H1 (cell line): ENCODE measurements at regions not wholly inside any gene's neighbourhood (a gene's known extent, or its start where the extent isn't known, plus 50 kb on each side); places are given as distances from the start of the nearest gene placed in this dataset.

Experiments used
- CTCF ChIA-PET: fragments of 300-600 bp; sonication (Branson Sonifier 250); formaldehyde crosslinking; loops from one replicate; lab custom pipeline; 2021; ENCODE audit not compliant: partially characterized antibody; lab: Charles Lee
- POLR2A ChIA-PET: fragments of 300-600 bp; sonication (Branson Sonifier 250); formaldehyde crosslinking; loops from one replicate; lab custom pipeline; 2021; ENCODE audit warnings: inconsistent platforms; ENCODE audit not compliant: partially characterized antibody; lab: Charles Lee
- DNase-seq, 2 experiments: peaks; one replicate each; pipeline versions ENCODE4 v3.0.0 to v3.0.0-alpha.2; 2010 to 2022; ENCODE audit warnings: low spot score in 2 of 2, low read depth in 1 of 2, mixed read lengths in 1 of 2
- FAIRE-seq: peaks from 2 replicates; lab custom pipeline; 2011; peaks lifted over from hg19 to GRCh38; lab: Jason Lieb, UNC
- H2AFZ ChIP-seq: 2 replicates; pipeline ENCODE4 v1.8.1; 2012; ENCODE audit warnings: low read length, inconsistent platforms
- H2AK5ac ChIP-seq: 2 replicates; pipeline ENCODE4 v1.6.1; 2013; ENCODE audit warnings: low read depth, low read length
- H2BK120ac ChIP-seq: replicated peaks from 2 replicates; pipeline ENCODE3; 2013; ENCODE audit warnings: low read depth, low read length, inconsistent platforms
- H2BK12ac ChIP-seq: 2 replicates; pipeline ENCODE4 v1.6.1; 2013; ENCODE audit warnings: low read depth, low read length
- H2BK15ac ChIP-seq: 2 replicates; pipeline ENCODE4 v1.6.1; 2013; ENCODE audit warnings: low read length
- H2BK20ac ChIP-seq: 2 replicates; pipeline ENCODE4 v1.6.1; 2013; ENCODE audit warnings: low read length
- H2BK5ac ChIP-seq: 2 replicates; pipeline ENCODE4 v1.6.1; 2013; ENCODE audit warnings: low read depth, low read length
- H3K14ac ChIP-seq: 2 replicates; pipeline ENCODE4 v1.6.1; 2013; ENCODE audit warnings: inconsistent platforms; ENCODE audit not compliant: insufficient read length
- H3K18ac ChIP-seq: 2 replicates; pipeline ENCODE4 v1.6.1; 2013; ENCODE audit warnings: low read length; ENCODE audit errors: extremely low read depth
- H3K23ac ChIP-seq: 2 replicates; pipeline ENCODE4 v1.6.1; 2013; ENCODE audit warnings: inconsistent platforms; ENCODE audit not compliant: insufficient read length
- H3K23me2 ChIP-seq: 2 replicates; pipeline ENCODE4 v1.6.1; 2013; ENCODE audit warnings: low read depth, low read length
- H3K27ac ChIP-seq: 2 replicates; pipeline ENCODE4 v1.6.1; 2011; ENCODE audit warnings: low read depth, low read length, inconsistent platforms
- H3K27me3 ChIP-seq, 4 experiments: replicated peaks in 1 of 4; 1 replicate in 1 of 4; 2 replicates in 3 of 4; pipeline versions ENCODE4 v1.6.1 to v1.8.1; 2011 to 2013; ENCODE audit warnings: low read length in 3 of 4, mild to moderate bottlenecking in 3 of 4, inconsistent platforms in 2 of 4, mixed read lengths in 2 of 4, moderate library complexity in 1 of 4; ENCODE audit not compliant: control insufficient read depth in 3 of 4, insufficient read depth in 3 of 4; ENCODE audit errors: extremely low read depth in 1 of 4
- H3K36me3 ChIP-seq, 4 experiments: 2 replicates each; pipeline versions ENCODE4 v1.6.1 to v1.8.1; 2011 to 2013; ENCODE audit warnings: mild to moderate bottlenecking in 4 of 4, low read length in 3 of 4, moderate library complexity in 2 of 4, control low read depth in 1 of 4, inconsistent platforms in 1 of 4; ENCODE audit not compliant: insufficient read depth in 4 of 4, control insufficient read depth in 2 of 4
- H3K4ac ChIP-seq: replicated peaks from 2 replicates; pipeline ENCODE3; 2013; ENCODE audit warnings: low read length, low read depth, mixed read lengths, inconsistent platforms; ENCODE audit not compliant: insufficient read length
- H3K4me1 ChIP-seq, 4 experiments: replicated peaks in 1 of 4; 1 replicate in 1 of 4; 2 replicates in 3 of 4; pipeline versions ENCODE4 v1.6.1 to v1.8.1; 2011 to 2013; ENCODE audit warnings: low read length in 3 of 4, inconsistent platforms in 2 of 4, mixed read lengths in 1 of 4; ENCODE audit not compliant: insufficient read depth in 4 of 4, control insufficient read depth in 3 of 4
- H3K4me2 ChIP-seq, 2 experiments: 2 replicates each; pipeline versions ENCODE4 v1.6.1 to v1.8.1; 2011 to 2013; ENCODE audit warnings: low read depth in 2 of 2, low read length in 2 of 2, control low read depth in 1 of 2, inconsistent platforms in 1 of 2, mild to moderate bottlenecking in 1 of 2; ENCODE audit not compliant: insufficient read depth in 1 of 2
- H3K4me3 ChIP-seq, 4 experiments: fragments of 200-600, 300-600 bp in 1 of 4; sonication (generic), shearing (Covaris generic), sonication (Bioruptor Twin) in 1 of 4; 2 replicates each; pipeline versions ENCODE4 v1.5.1 to v1.8.1; 2011 to 2016; ENCODE audit warnings: low read length in 4 of 4, low read depth in 3 of 4, control low read depth in 2 of 4, inconsistent platforms in 2 of 4, mild to moderate bottlenecking in 2 of 4, mixed read lengths in 1 of 4, moderate library complexity in 1 of 4; ENCODE audit not compliant: insufficient read depth in 2 of 4; ENCODE audit errors: extremely low read depth in 1 of 4
- H3K56ac ChIP-seq: replicated peaks from 2 replicates; pipeline ENCODE3; 2013; ENCODE audit warnings: low read depth, mild to moderate bottlenecking, mixed read lengths, low read length, inconsistent platforms; ENCODE audit not compliant: insufficient read length
- H3K79me1 ChIP-seq: 2 replicates; pipeline ENCODE4 v1.6.1; 2013; ENCODE audit warnings: low read depth, low read length, control low read depth
- H3K79me2 ChIP-seq, 2 experiments: 2 replicates each; pipeline versions ENCODE4 v1.6.1 to v1.8.1; 2012 to 2013; ENCODE audit warnings: low read length in 2 of 2, mild to moderate bottlenecking in 2 of 2, inconsistent platforms in 1 of 2; ENCODE audit not compliant: insufficient read depth in 2 of 2, control insufficient read depth in 1 of 2
- H3K9ac ChIP-seq, 4 experiments: replicated peaks in 1 of 4; 1 replicate in 1 of 4; 2 replicates in 3 of 4; pipeline versions ENCODE4 v1.6.1 to v1.8.1; 2011 to 2013; ENCODE audit warnings: low read depth in 3 of 4, low read length in 3 of 4, control low read depth in 2 of 4, mild to moderate bottlenecking in 2 of 4, moderate library complexity in 2 of 4, inconsistent platforms in 1 of 4; ENCODE audit errors: extremely low read depth in 1 of 4
- H3K9me3 ChIP-seq, 2 experiments: 2 replicates each; pipeline versions ENCODE4 v1.6.1 to v1.8.1; 2012 to 2013; ENCODE audit warnings: mild to moderate bottlenecking in 2 of 2, moderate library complexity in 2 of 2, control low read depth in 1 of 2, inconsistent platforms in 1 of 2, low read depth in 1 of 2, low read length in 1 of 2, mixed read lengths in 1 of 2; ENCODE audit not compliant: insufficient read depth in 2 of 2
- H4K20me1 ChIP-seq, 2 experiments: replicated peaks in 1 of 2; 2 replicates each; pipeline versions ENCODE3 to v1.8.1; 2011 to 2013; ENCODE audit warnings: inconsistent platforms in 2 of 2, low read length in 2 of 2, mild to moderate bottlenecking in 1 of 2; ENCODE audit not compliant: insufficient read depth in 2 of 2, control insufficient read depth in 1 of 2
- H4K5ac ChIP-seq: 2 replicates; pipeline ENCODE4 v1.6.1; 2013; ENCODE audit warnings: low read length, low read depth, mixed read lengths, inconsistent platforms; ENCODE audit not compliant: insufficient read length
- H4K8ac ChIP-seq: 2 replicates; pipeline ENCODE4 v1.8.0; 2013; ENCODE audit warnings: mild to moderate bottlenecking, moderate library complexity, low read length, inconsistent platforms; ENCODE audit not compliant: insufficient read depth; ENCODE audit errors: extremely low read depth
- H4K91ac ChIP-seq: replicated peaks from 2 replicates; pipeline ENCODE3; 2013; ENCODE audit warnings: low read length, mixed read lengths, inconsistent platforms; ENCODE audit not compliant: insufficient read length
- NRF1 ChIP-seq: IDR thresholded peaks from 2 replicates; pipeline ENCODE4 v1.6.1; 2011; ENCODE audit warnings: mild to moderate bottlenecking, low read depth, low read length, improper control_type of control experiment
- POU5F1 ChIP-seq: IDR thresholded peaks from 2 replicates; pipeline ENCODE4 v1.6.1; 2011; ENCODE audit warnings: low read depth, mild to moderate bottlenecking, low read length, moderate library complexity
- TAF7 ChIP-seq: optimal IDR thresholded peaks from 2 replicates; pipeline ENCODE3; 2011; ENCODE audit warnings: low read depth, mild to moderate bottlenecking, inconsistent platforms, low read length, moderate library complexity, borderline replicate concordance
- WGBS, 2 experiments: shearing (Covaris generic) in 1 of 2; methylation state at CpG; one replicate each; pipeline versions ENCODE4 v1.1.6 to v1.1.7; 2013 to 2015; ENCODE audit warnings: low lambda C conversion rate in 2 of 2, mixed read lengths in 2 of 2, inconsistent platforms in 1 of 2, low coverage in 1 of 2, missing lambda C conversion rate in 1 of 2; ENCODE audit not compliant: insufficient replicate concordance in 2 of 2, insufficient coverage in 1 of 2, insufficient read length in 1 of 2; ENCODE audit errors: extremely low coverage in 1 of 2, missing lambda C conversion rate in 1 of 2; 5-methylcytosine and 5-hydroxymethylcytosine counted together

- Histone ChIP-seq H3K4ac (no peak overlapping the region), H3K23me2 (no peaks in the 10 kb centered on the region), H3K27me3 (no peaks in the 10 kb centered on the region), H2AFZ (no peak overlapping the region), H3K9me3 (no peaks in the 10 kb centered on the region; a peak in 1 of 4 replicates), H4K5ac (no peak overlapping the region), H3K56ac (no peak overlapping the region), H2BK12ac (no peak overlapping the region), H3K23ac (no peak overlapping the region), H3K4me1 (peaks cover 0 to 1% (median 0%) of the 10 kb centered on the region in 4 experiments; a peak in 1 of 7 replicates), H3K9ac (no peak overlapping the region), H3K4me3 (no peak overlapping the region), H4K20me1 (no peaks in the 10 kb centered on the region), H3K36me3 (no peaks in the 10 kb centered on the region), H3K79me2 (no peaks in the 10 kb centered on the region), H3K79me1 (no peaks in the 10 kb centered on the region), H2BK20ac (no peak overlapping the region), H4K91ac (no peak overlapping the region), H2AK5ac (no peak overlapping the region), H2BK120ac (no peak overlapping the region), H3K14ac (no peak overlapping the region), H3K18ac (no peak overlapping the region), H2BK15ac (no peak overlapping the region), H3K4me2 (no peak overlapping the region), H2BK5ac (no peak overlapping the region), H4K8ac (no peak overlapping the region), H3K27ac (no peak overlapping the region)
- no peak for TF ChIP-seq TAF7
- TF ChIP-seq NRF1 = no peak
- no peak for TF ChIP-seq POU5F1
- ChIA-PET CTCF (interaction anchor here (0.8 kb wide), 1 partner anchor 38 kb away, joined by 3 read pairs; no protein-coding TSS in a partner anchor), POLR2A (no interaction called here)
- WGBS, 2 experiments = 94% methylated on average over 8 of the region's 8 CpGs; no CpG with 5 or more reads in 1 of the 2 experiments
- FAIRE-seq (no peak), DNase-seq (no peak)
Measured at GRCh38 chr6:48213076-48213788, 102.2 kb upstream of the PTCHD4 start.
